ENCODE measurements at regions not wholly inside any gene's neighbourhood (a gene's known extent, or its start where the extent isn't known, plus 50 kb on each side); places are given as distances from the start of the nearest gene placed in this dataset.

DNA sequence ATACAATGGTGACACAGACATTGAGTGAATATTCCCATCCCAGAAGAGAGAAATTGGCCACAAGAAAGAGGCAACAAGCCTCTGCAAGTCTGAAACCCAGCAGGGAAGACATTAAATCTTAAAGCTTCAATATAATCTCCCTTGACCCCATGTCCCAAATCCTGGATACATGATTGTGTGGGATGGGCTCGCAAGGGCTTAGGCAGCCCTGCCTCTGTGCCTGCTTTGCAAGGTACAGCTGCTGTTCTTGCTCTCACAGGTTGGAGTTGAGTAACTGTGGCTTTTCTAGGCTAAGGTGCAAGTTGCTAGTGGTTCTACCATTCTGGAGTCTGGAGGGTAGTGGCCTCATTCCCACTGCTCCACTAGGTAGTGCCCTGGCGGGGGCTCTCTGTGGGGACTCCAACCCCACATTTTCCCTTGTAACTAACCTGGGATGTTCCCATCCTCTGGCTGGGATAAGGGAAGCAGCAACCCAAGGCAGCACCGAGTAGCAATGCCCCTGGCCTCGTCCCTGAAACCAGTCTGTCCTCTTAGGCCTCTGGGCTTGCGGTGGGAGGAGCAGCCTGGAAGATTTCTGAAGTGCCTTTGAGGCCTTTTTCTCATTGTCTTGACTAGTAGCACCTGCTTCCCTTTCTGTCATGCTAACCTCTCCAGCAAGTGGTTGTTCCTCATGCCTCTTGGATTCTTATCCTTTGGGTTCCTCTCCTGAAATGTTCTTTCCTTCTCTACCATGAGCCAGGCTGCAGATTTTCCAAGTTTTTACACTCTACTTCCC, 90.0 kb downstream of the FAM174B start:
- no peak for TF ChIP-seq CTCF (conservative IDR thresholded peaks at IDR 0.05; ENCODE audit: low read depth in 2 of 2)
- no peak for TF ChIP-seq STAT1 (IDR thresholded peaks at IDR 0.05; ENCODE audit: unreplicated experiment)
- no peak for TF ChIP-seq REST (IDR thresholded peaks at IDR 0.05; ENCODE audit: unreplicated experiment)
- TF ChIP-seq EZH2phosphoT487 (IDR thresholded peaks at IDR 0.05; ENCODE audit: unreplicated experiment) = no peak
- TF ChIP-seq EZH2 (IDR thresholded peaks at IDR 0.05; ENCODE audit: low read depth, unreplicated experiment) = no peak
- no peak for TF ChIP-seq CREB1 (CRISPR knock-in tag; IDR thresholded peaks at IDR 0.05; ENCODE audit: low read depth)
- TF ChIP-seq POLR2AphosphoS5 (IDR thresholded peaks at IDR 0.05; ENCODE audit: low read depth) = no peak
- TF ChIP-seq JUNB (IDR thresholded peaks at IDR 0.05; ENCODE audit: unreplicated experiment) = no peak
- no peak for TF ChIP-seq ZNF114 (CRISPR knock-in tag; IDR thresholded peaks at IDR 0.05)
- TF ChIP-seq ZNF331 (CRISPR knock-in tag; IDR thresholded peaks at IDR 0.05; ENCODE audit: low read depth) = no peak
- TF ChIP-seq NANOG (IDR thresholded peaks at IDR 0.05; ENCODE audit: borderline replicate concordance) = no peak
- TF ChIP-seq, protein P1, sequence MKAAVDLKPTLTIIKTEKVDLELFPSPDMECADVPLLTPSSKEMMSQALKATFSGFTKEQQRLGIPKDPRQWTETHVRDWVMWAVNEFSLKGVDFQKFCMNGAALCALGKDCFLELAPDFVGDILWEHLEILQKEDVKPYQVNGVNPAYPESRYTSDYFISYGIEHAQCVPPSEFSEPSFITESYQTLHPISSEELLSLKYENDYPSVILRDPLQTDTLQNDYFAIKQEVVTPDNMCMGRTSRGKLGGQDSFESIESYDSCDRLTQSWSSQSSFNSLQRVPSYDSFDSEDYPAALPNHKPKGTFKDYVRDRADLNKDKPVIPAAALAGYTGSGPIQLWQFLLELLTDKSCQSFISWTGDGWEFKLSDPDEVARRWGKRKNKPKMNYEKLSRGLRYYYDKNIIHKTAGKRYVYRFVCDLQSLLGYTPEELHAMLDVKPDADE (IDR thresholded peaks at IDR 0.05) = no peak
- no peak for TF ChIP-seq ZNF462 (CRISPR knock-in tag; IDR thresholded peaks at IDR 0.05)
